ENCODE measurements at regions not wholly inside any gene's neighbourhood (a gene's known extent, or its start where the extent isn't known, plus 50 kb on each side); places are given as distances from the start of the nearest gene placed in this dataset.

DNA sequence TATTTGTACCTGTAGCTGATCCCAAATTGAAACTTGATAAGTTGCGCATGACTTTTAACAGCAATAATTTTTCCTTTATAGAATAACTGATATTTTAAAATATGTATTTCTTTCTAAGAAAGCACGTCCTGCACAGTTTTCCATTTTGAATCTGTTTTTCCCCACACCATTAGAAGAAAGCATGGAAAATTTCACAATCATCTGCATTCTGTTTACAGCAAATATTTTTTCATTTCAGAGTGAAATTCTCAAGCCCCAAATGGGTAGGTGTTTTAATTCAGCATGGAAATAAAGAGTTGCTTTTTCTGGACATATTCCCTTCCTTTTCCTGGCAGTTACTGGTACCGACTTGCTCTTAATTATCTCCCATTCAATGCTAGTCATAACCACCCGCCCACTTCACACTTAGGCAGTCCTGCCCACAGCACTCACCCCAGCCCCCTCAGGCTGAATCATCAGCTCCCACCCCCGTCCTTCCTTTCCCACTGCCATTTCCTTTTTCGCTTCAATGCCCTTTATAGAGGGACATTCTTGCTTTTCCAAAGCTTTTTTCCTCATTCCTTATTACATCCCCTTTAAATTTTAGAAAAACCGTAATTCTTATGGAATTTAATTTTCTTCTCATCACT, 89.2 kb upstream of the GLS start:
- no peak for DNase-seq (ENCODE audit: low spot score)
- in situ Hi-C loops (cut with MboI; ENCODE audit: low sequenced_read_pairs, unreplicated experiment): no loop called here
- no peak for TF ChIP-seq CTCF (IDR thresholded peaks at IDR 0.05; ENCODE audit: borderline replicate concordance, control extremely low read depth, extremely low read depth, insufficient read depth, missing control alignments)

GRCh38 chr2:190791976-190792575, 88.5 kb upstream of the GLS start:
- DNase-seq (ENCODE audit: low spot score): no peak
- in situ Hi-C loops (cut with MboI; ENCODE audit: low sequenced_read_pairs, unreplicated experiment): no loop called here
- no peak for TF ChIP-seq CTCF (IDR thresholded peaks at IDR 0.05; ENCODE audit: borderline replicate concordance, control extremely low read depth, extremely low read depth, insufficient read depth, missing control alignments)

DNA sequence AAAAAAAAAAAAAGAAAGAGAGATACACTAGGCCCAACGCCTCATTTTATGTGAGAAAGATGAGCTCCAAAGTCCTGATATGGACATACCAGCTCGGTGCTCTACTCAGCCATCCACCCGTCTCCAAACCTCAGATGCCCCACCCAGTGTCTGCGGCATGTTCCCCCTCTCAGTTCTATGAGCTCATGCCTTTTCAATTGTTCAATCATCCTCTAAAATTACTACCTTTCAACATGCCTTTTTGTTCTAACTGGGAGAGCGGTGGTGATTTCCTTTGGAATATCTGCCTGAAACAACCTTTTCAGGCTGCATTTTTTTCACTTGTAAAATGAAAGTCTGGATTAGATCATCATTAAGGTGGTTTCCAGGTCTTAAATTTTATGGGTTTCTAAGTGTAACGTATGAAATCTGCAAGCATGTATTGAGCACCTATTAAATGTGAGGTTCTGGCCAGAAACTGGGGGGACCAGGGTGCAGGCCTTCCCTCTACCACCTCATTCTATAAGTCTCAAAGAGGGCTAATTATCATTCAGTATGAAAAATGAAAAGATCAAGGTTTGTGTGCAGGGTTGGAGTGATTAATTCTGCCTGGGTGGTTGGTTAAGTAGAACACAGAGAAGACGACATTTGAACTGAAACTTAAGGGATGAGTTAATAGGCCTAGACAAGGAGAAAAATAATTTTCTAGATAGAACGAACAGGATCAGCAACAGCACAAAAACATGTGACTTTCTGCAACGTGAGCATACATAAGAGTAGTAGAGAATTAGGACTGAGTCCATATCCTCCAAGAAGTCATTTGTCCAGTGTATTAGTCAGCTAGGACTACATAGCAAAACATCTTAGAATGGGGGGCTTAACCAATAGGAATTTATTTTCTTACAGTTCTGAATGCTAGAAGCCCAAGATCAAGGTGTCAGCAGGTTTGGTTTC, 87.4 kb upstream of the GLS start:
- DNase-seq (ENCODE audit: low spot score): no peak
- TF ChIP-seq CTCF (IDR thresholded peaks at IDR 0.05; ENCODE audit: borderline replicate concordance, control extremely low read depth, extremely low read depth, insufficient read depth, missing control alignments): no peak
- in situ Hi-C loops (cut with MboI; ENCODE audit: low sequenced_read_pairs, unreplicated experiment): no loop called here

- DNase-seq (ENCODE audit: low spot score): no peak
- in situ Hi-C loops (cut with MboI; ENCODE audit: low sequenced_read_pairs, unreplicated experiment): no loop called here
- TF ChIP-seq CTCF (IDR thresholded peaks at IDR 0.05; ENCODE audit: borderline replicate concordance, control extremely low read depth, extremely low read depth, insufficient read depth, missing control alignments): no peak
These were observed 86.2 kb upstream of the GLS start for GRCh38 chr2:190794377-190794776.

- in situ Hi-C loops (cut with MboI; ENCODE audit: low sequenced_read_pairs, unreplicated experiment): no loop called here
- no peak for DNase-seq (ENCODE audit: low spot score)
- TF ChIP-seq CTCF (IDR thresholded peaks at IDR 0.05; ENCODE audit: borderline replicate concordance, control extremely low read depth, extremely low read depth, insufficient read depth, missing control alignments): no peak
These were observed 85.8 kb upstream of the GLS start for GRCh38 chr2:190794790-190795189.

- no peak for DNase-seq (ENCODE audit: low spot score)
- in situ Hi-C loops (cut with MboI; ENCODE audit: low sequenced_read_pairs, unreplicated experiment): no loop called here
- no peak for TF ChIP-seq CTCF (IDR thresholded peaks at IDR 0.05; ENCODE audit: borderline replicate concordance, control extremely low read depth, extremely low read depth, insufficient read depth, missing control alignments)
These were observed 84.9 kb upstream of the GLS start for GRCh38 chr2:190795686-190796085.
